NCI-H460 (cell line): ENCODE measurements at regions not wholly inside any gene's neighbourhood (a gene's known extent, or its start where the extent isn't known, plus 50 kb on each side); places are given as distances from the start of the nearest gene placed in this dataset.

Source experiments
- DNase-seq: peaks from one replicate; pipeline ENCODE4 v3.0.0-alpha.2; 2016; ENCODE audit warnings: low read depth; ENCODE audit errors: extremely low read depth

GRCh38 chr20:50297498-50298376, 107.1 kb downstream of the CEBPB start:
- DNase-seq: no peak

GRCh38 chr20:50298554-50299324, 108.1 kb downstream of the CEBPB start:
- DNase-seq: no peak

- DNase-seq: no peak
Observed at GRCh38 chr20:50299325-50299629, 108.6 kb downstream of the CEBPB start.

GRCh38 chr20:50301165-50301564, 110.5 kb downstream of the CEBPB start:
- no peak for DNase-seq

- DNase-seq: no peak
Observed at GRCh38 chr20:50301712-50302111, 111.1 kb downstream of the CEBPB start.

GRCh38 chr20:50302341-50303057, 111.9 kb downstream of the CEBPB start:
- DNase-seq: no peak

GRCh38 chr20:50303573-50304500, 113.2 kb downstream of the CEBPB start:
- no peak for DNase-seq

GRCh38 chr20:50304501-50304856, 113.8 kb downstream of the CEBPB start:
- DNase-seq: no peak

- DNase-seq: no peak
Observed at GRCh38 chr20:50304923-50305635, 114.4 kb downstream of the CEBPB start.

GRCh38 chr20:50305636-50306477, 115.2 kb downstream of the CEBPB start:
- no peak for DNase-seq

- DNase-seq: no peak
Observed at GRCh38 chr20:50306478-50307423, 116.1 kb downstream of the CEBPB start.

GRCh38 chr20:50308166-50308512, 117.5 kb downstream of the CEBPB start:
- DNase-seq: peak; percentile 57

- DNase-seq: peak; percentile 97
Observed at GRCh38 chr20:50308513-50309279, 118.1 kb downstream of the CEBPB start.

GRCh38 chr20:50309280-50309763, 118.7 kb downstream of the CEBPB start:
- peak; percentile 44 for DNase-seq

- no peak for DNase-seq
Observed at GRCh38 chr20:50309764-50310672, 119.4 kb downstream of the CEBPB start.

GRCh38 chr20:50310673-50311051, 120.0 kb downstream of the CEBPB start:
- DNase-seq: no peak
